ENCODE measurements at regions not wholly inside any gene's neighbourhood (a gene's known extent, or its start where the extent isn't known, plus 50 kb on each side); places are given as distances from the start of the nearest gene placed in this dataset.

DNA sequence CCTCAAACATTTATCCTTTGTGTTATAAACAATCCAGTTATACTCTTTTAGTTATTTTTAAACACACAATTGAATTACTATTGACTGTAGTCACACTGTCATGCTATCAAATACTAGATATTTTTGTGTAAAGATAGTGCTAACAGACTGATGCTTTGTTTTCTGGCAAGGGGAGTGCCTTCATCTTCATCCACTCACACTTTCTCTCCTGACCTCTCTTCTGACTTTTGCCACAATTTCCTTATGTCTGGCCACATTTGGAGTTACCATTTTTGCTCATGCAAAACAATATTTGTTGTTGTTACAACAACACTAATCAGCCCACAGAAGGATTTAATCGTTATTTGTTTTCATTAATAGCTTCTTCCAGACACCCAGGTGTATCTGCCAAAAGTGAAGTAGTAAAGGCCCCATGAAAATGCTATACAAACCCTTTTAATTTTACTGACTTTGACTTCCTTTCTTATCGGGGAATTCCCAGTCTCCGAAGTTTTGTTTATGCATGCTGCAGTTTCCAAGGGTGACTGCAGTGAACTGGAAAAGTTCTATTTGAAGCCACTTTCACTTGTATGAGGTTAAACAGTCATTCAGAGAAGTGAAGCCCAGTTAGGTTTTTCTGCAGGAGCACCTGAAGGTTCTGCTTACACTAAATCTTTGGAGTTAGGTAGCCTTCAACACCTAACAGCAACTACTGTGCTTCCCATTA lies 66.1 kb upstream of the FRY start:
- DNase-seq = no peak

DNA sequence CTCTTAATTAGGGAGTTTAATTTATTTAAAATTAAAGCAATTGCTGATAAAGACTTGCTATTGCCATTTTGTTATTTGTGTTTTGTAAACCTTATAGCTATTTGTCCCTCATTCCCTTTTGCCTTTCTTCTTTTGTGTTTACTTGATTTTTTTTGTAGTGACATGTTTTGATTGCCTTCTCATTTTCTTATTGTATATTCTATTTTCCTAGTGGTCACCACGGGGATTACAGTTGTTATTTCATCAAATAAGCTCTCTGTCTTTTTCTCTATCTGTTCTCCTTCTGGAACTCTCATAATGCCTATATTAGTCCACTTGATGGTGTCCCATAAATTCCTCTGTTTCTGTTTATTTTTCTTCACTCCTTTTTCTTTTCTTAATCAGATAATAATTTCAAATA lies 64.4 kb upstream of the FRY start:
- no peak for DNase-seq

DNA sequence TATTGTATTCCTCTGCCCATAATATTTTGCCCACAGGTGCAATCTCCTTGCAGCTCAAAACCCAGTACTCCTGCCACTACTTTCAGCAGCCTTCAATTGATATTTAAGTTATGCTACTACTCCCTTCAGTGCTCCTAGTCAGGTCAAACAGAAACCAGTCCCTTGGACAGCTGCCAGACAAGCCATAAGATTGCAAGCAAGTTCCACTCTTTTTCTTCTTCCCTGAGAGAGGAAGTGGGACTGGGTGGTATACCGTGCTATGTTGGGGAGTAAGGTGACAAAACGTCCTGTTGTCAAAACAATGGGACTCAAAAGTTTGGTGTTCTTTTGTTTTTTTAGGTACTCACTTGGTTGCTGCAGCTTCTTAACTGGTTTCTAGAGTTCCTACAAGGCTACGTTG lies 63.1 kb upstream of the FRY start:
- no peak for DNase-seq

DNA sequence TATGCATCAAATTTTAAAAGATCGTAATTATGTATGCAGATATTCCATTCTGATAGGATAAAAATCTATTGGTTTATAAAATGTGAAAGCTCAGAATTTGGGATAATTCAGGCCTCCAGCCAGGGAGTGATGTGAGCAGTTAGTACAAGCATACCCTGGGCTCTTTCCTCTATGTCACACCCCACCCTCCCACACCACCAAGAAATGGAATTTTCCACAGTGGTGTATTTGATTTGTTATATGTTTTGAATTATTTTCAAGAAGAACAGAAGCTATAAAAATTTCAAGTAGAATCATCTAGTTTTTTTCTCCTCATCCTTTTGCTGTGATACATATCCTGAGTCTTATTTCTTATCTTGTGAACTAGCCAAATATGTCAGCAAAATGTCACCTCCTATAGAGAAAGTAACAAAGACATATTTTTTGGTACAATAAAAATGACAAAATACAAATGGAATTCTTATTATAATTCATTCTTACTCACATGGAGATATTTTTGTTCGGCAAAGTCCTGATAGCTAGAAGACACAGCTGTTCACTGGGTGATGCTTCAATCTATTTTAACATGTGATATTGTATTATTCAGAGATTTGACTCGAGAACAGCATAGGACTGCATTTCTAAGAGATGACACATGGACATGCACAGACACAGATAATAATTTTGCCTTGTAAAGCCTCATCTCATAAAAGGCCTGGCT lies 61.2 kb upstream of the FRY start:
- DNase-seq = no peak

DNA sequence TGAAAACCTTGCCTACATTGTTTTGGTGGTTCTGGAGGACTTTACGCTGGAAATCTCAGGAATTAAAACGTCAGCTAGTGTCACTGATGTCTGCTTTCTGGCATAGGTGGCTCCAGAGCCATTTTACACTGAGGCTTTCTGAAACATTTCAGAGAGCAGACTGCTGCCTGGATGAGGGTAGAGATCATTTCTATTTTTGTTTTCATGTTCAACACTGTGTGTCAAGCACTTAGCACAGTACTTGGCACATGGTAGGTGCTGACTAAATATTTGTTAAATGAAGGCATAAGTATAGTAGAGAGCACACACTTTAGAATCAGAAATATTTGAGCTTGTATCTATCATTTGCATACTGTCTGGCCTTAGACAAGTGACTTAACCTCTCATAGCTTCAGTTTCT lies 59.1 kb upstream of the FRY start:
- DNase-seq = no peak

DNA sequence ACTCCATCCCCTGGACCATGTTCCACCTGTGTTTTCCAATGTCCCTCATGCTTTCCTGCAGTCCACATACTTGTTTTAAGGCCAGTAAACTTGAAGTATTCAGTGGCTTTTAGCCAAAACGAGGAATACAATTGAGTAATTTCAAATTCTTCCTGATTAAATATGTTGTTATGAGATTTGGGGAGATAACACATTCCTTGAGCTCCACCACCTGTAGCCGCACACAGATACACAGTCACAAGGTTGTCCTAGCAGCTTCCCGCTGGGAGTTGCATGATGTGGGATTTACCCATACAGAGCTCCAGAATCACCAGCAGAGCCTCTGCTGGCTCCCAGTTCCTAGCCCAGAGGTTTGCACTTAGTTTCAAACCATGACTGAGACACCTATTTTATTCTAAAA lies 53.6 kb upstream of the FRY start:
- no peak for DNase-seq

DNA sequence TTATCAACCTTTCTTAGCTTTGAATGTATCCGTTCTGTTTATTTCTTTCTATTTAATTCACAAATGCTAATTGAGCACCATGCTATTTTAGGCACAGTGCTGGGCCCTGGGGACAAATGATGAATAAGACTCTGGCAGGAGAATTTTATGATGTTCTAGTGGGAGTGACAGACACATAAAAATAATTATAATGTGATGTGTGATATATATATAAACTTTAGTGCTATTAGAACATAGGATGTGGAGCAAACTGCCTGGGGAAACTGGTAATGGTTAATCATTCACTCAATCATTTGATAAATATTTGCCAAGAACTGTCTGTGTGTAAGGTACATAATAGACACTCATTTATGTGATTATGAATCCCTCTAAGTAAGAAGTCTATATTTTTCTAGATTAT lies 50.7 kb upstream of the FRY start:
- DNase-seq = no peak

All from NCI-H345 (cell line).